GM21576 (cell line): ENCODE measurements at regions not wholly inside any gene's neighbourhood (a gene's known extent, or its start where the extent isn't known, plus 50 kb on each side); places are given as distances from the start of the nearest gene placed in this dataset.
"Not testable (repeated sequence)": the region's sequence is repeated elsewhere in the genome, so short reads cannot be mapped to it uniquely, and the experiment has no call there.

Source experiments
- ATAC-seq: cut with Tn5 transposase; IDR thresholded peaks from one replicate; pipeline ENCODE4 v1.9.1; 2021; ENCODE audit warnings: mild to moderate bottlenecking, moderate library complexity; ENCODE audit not compliant: unreplicated experiment

GRCh38 chr19:29060813-29061364 is 152.1 kb downstream of the UQCRFS1 start:
- ATAC-seq: no peak

- no peak for ATAC-seq
These were observed 156.4 kb downstream of the UQCRFS1 start for GRCh38 chr19:29056535-29056934.

GRCh38 chr19:29054886-29055675 is 157.9 kb downstream of the UQCRFS1 start:
- no peak for ATAC-seq

- ATAC-seq: no peak
These were observed 164.1 kb downstream of the UQCRFS1 start for GRCh38 chr19:29048873-29049272.

GRCh38 chr19:29045679-29046254 is 167.2 kb downstream of the UQCRFS1 start:
- ATAC-seq: no peak

GRCh38 chr19:29044037-29044436 is 168.9 kb downstream of the UQCRFS1 start:
- no peak for ATAC-seq

GRCh38 chr19:29042450-29042849 is 170.5 kb downstream of the UQCRFS1 start:
- no peak for ATAC-seq

GRCh38 chr19:29040951-29041350 is 172.0 kb downstream of the UQCRFS1 start:
- no peak for ATAC-seq

GRCh38 chr19:29040292-29040691 is 172.7 kb downstream of the UQCRFS1 start:
- no peak for ATAC-seq

GRCh38 chr19:29039036-29039435 is 173.9 kb downstream of the UQCRFS1 start:
- not testable (repeated sequence) for ATAC-seq

GRCh38 chr19:29031216-29031615 is 181.7 kb downstream of the UQCRFS1 start:
- ATAC-seq: no peak

GRCh38 chr19:29029268-29029958 is 183.5 kb downstream of the UQCRFS1 start:
- no peak for ATAC-seq

GRCh38 chr19:29022599-29022998 is 190.4 kb downstream of the UQCRFS1 start:
- no peak for ATAC-seq

- no peak for ATAC-seq
These were observed 190.8 kb downstream of the UQCRFS1 start for GRCh38 chr19:29022165-29022564.

- ATAC-seq: no peak
These were observed 191.6 kb downstream of the UQCRFS1 start for GRCh38 chr19:29021232-29021916.

GRCh38 chr19:29019403-29019802 is 193.5 kb downstream of the UQCRFS1 start:
- ATAC-seq: no peak

- ATAC-seq: no peak
These were observed 194.4 kb downstream of the UQCRFS1 start for GRCh38 chr19:29018542-29018941.

- ATAC-seq: no peak
These were observed 195.2 kb downstream of the UQCRFS1 start for GRCh38 chr19:29017788-29018187.

- no peak for ATAC-seq
These were observed 195.8 kb downstream of the UQCRFS1 start for GRCh38 chr19:29016926-29017760.

GRCh38 chr19:29016353-29016752 is 196.6 kb downstream of the UQCRFS1 start:
- ATAC-seq: no peak
